ENCODE measurements at regions not wholly inside any gene's neighbourhood (a gene's known extent, or its start where the extent isn't known, plus 50 kb on each side); places are given as distances from the start of the nearest gene placed in this dataset.
A peak's percentile ranks its signal among the peaks of the same experiment; 100 is the strongest.

DNA sequence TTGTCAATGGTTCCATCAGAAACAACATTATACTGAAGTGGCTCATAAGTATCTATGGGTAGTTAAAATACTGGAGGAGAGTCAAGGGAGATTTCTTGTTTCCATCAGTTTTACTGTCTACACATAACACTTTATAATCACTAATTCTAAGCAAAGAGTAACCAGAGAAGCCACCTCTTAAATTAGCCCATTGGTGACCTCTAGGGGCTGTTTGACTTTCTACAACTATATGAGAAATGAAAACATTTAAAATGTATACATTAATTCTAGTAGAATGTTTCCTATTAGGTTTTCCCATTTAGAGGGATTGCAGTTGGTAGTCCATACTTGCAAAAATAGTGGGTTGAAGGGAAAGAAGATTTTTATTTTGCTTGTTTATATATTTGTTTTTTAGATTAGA, 504.3 kb downstream of the FAM181B start:
- no peaks in the 10 kb centered on the region for H3K27me3 Mint-ChIP-seq
- no peak overlapping the region for H3K27ac ChIP-seq (ENCODE audit: low read depth in 1 of 2, low read length in 2 of 2)
- ChIA-PET CTCF (no interaction called here), POLR2A (no interaction called here)
- TF ChIP-seq, protein P1, sequence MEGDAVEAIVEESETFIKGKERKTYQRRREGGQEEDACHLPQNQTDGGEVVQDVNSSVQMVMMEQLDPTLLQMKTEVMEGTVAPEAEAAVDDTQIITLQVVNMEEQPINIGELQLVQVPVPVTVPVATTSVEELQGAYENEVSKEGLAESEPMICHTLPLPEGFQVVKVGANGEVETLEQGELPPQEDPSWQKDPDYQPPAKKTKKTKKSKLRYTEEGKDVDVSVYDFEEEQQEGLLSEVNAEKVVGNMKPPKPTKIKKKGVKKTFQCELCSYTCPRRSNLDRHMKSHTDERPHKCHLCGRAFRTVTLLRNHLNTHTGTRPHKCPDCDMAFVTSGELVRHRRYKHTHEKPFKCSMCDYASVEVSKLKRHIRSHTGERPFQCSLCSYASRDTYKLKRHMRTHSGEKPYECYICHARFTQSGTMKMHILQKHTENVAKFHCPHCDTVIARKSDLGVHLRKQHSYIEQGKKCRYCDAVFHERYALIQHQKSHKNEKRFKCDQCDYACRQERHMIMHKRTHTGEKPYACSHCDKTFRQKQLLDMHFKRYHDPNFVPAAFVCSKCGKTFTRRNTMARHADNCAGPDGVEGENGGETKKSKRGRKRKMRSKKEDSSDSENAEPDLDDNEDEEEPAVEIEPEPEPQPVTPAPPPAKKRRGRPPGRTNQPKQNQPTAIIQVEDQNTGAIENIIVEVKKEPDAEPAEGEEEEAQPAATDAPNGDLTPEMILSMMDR (IDR thresholded peaks at IDR 0.05) = no peak
- no peak for ATAC-seq (ENCODE audit: poor library complexity)
- H3K9me3 Mint-ChIP-seq = no peaks in the 10 kb centered on the region
- H3K4me3 ChIP-seq (ENCODE audit: low read length) = no peak overlapping the region
- no peaks in the 10 kb centered on the region for H3K4me1 ChIP-seq (ENCODE audit: insufficient read depth, low read length)
- no peak overlapping the region for H3K27ac Mint-ChIP-seq
- no peaks in the 10 kb centered on the region for H3K9me3 ChIP-seq (ENCODE audit: control insufficient read depth in 1 of 2, insufficient read depth in 1 of 2, low read length in 2 of 2)
- H3K36me3 ChIP-seq (ENCODE audit: insufficient read depth, low read length) = no peaks in the 10 kb centered on the region
- intact Hi-C loops (cut with DNase I, micrococcal nuclease) = loop anchor here (1.0 to 2.0 kb wide), 3 partner anchors 442 to 585 kb away; no protein-coding TSS in a partner anchor
- H3K36me3 Mint-ChIP-seq (ENCODE audit: low read depth) = no peaks in the 10 kb centered on the region
- no peaks in the 10 kb centered on the region for H3K4me1 Mint-ChIP-seq (ENCODE audit: low read depth)
- DNase-seq = peak in 3 of 14 experiments; percentile 25 to 38 (median 28)
- H3K4me3 Mint-ChIP-seq = no peak overlapping the region
- H3K27me3 ChIP-seq (ENCODE audit: control insufficient read depth in 1 of 2, insufficient read depth in 2 of 2, low read length in 2 of 2) = no peaks in the 10 kb centered on the region

- no peak for DNase-seq
- H3K36me3 Mint-ChIP-seq (ENCODE audit: low read depth) = no peaks in the 10 kb centered on the region
- Histone ChIP-seq H3K27me3 (ENCODE audit: control insufficient read depth in 1 of 2, insufficient read depth in 2 of 2, low read length in 2 of 2) (no peaks in the 10 kb centered on the region), H3K9me3 (ENCODE audit: control insufficient read depth in 1 of 2, insufficient read depth in 1 of 2, low read length in 2 of 2) (no peaks in the 10 kb centered on the region), H3K4me1 (ENCODE audit: insufficient read depth, low read length) (no peaks in the 10 kb centered on the region), H3K27ac (ENCODE audit: low read depth in 1 of 2, low read length in 2 of 2) (no peak overlapping the region), H3K36me3 (ENCODE audit: insufficient read depth, low read length) (no peaks in the 10 kb centered on the region), H3K4me3 (ENCODE audit: low read length) (no peak overlapping the region)
- no peaks in the 10 kb centered on the region for H3K9me3 Mint-ChIP-seq
- H3K27me3 Mint-ChIP-seq = no peaks in the 10 kb centered on the region
- no peak overlapping the region for H3K4me3 Mint-ChIP-seq
- POLR2A ChIA-PET = no interaction called here
- ATAC-seq (ENCODE audit: poor library complexity) = no peak
- CTCF ChIA-PET = no interaction called here
- intact Hi-C loops (cut with DNase I, micrococcal nuclease) = no loop called here
- no peak overlapping the region for H3K27ac Mint-ChIP-seq
- TF ChIP-seq, protein P1 (IDR thresholded peaks at IDR 0.05) = no peak
- H3K4me1 Mint-ChIP-seq (ENCODE audit: low read depth) = no peaks in the 10 kb centered on the region
Observed at GRCh38 chr11:82225930-82226329, 507.7 kb downstream of the FAM181B start.

GRCh38 chr11:82225502-82225901, 508.2 kb downstream of the FAM181B start:
- H3K27ac Mint-ChIP-seq = no peak overlapping the region
- Histone ChIP-seq H3K4me3 (ENCODE audit: low read length) (no peak overlapping the region), H3K9me3 (ENCODE audit: control insufficient read depth in 1 of 2, insufficient read depth in 1 of 2, low read length in 2 of 2) (no peaks in the 10 kb centered on the region), H3K4me1 (ENCODE audit: insufficient read depth, low read length) (no peaks in the 10 kb centered on the region), H3K36me3 (ENCODE audit: insufficient read depth, low read length) (no peaks in the 10 kb centered on the region), H3K27me3 (ENCODE audit: control insufficient read depth in 1 of 2, insufficient read depth in 2 of 2, low read length in 2 of 2) (no peaks in the 10 kb centered on the region), H3K27ac (ENCODE audit: low read depth in 1 of 2, low read length in 2 of 2) (no peak overlapping the region)
- ATAC-seq (ENCODE audit: poor library complexity) (no peak), DNase-seq (no peak)
- POLR2A ChIA-PET = no interaction called here
- H3K27me3 Mint-ChIP-seq = no peaks in the 10 kb centered on the region
- CTCF ChIA-PET = no interaction called here
- TF ChIP-seq, protein P1 (IDR thresholded peaks at IDR 0.05) = no peak
- intact Hi-C loops (cut with DNase I, micrococcal nuclease) = no loop called here
- H3K4me3 Mint-ChIP-seq = no peak overlapping the region
- H3K36me3 Mint-ChIP-seq (ENCODE audit: low read depth) = no peaks in the 10 kb centered on the region
- no peaks in the 10 kb centered on the region for H3K4me1 Mint-ChIP-seq (ENCODE audit: low read depth)
- no peaks in the 10 kb centered on the region for H3K9me3 Mint-ChIP-seq

Measured in CD4-positive, alpha-beta T cell (primary cell).